IMR-90 (cell line): ENCODE measurements at regions not wholly inside any gene's neighbourhood (a gene's known extent, or its start where the extent isn't known, plus 50 kb on each side); places are given as distances from the start of the nearest gene placed in this dataset.

Experiments used
- ATAC-seq: fragments of 200-7000 bp; cut with Tn5 transposase; 2 replicates; pipeline ENCODE4 v1.9.1; 2020; ENCODE audit warnings: low read depth, mild to moderate bottlenecking, moderate library complexity
- BruUV-seq: library from RNA; stranded (reverse); fragments of 400-500 nt; replicated peaks from 2 replicates; lab custom pipeline; 2021; lab: Mats Ljungman, UMichigan
- CTCF ChIA-PET: fragments of 300-600 bp; formaldehyde crosslinking; extraction: SDS; loops from one replicate; lab custom pipeline; 2021; ENCODE audit warnings: antibody characterized with exemption; lab: Yijun Ruan, JAX
- POLR2A ChIA-PET: fragments of 300-600 bp; sonication (Branson Sonifier 250); formaldehyde crosslinking; loops from one replicate; lab custom pipeline; 2022; ENCODE audit warnings: antibody characterized with exemption; ENCODE audit not compliant: unreplicated experiment; lab: Charles Lee
- DNase-seq: peaks from one replicate; pipeline ENCODE4 v3.0.0; 2013
- H2AFZ ChIP-seq: replicated peaks from 2 replicates; pipeline ENCODE3; 2013; ENCODE audit warnings: low read length, mild to moderate bottlenecking; ENCODE audit not compliant: poor library complexity
- H2AK5ac ChIP-seq: 2 replicates; pipeline ENCODE4 v1.6.1; 2013; ENCODE audit warnings: low read depth, low read length, inconsistent platforms
- H2AK9ac ChIP-seq: replicated peaks from 2 replicates; pipeline ENCODE3; 2013; ENCODE audit warnings: mild to moderate bottlenecking, low read depth, low read length, moderate library complexity; ENCODE audit not compliant: poor library complexity
- H2BK120ac ChIP-seq: 2 replicates; pipeline ENCODE4 v1.6.1; 2013; ENCODE audit warnings: low read depth, low read length, inconsistent platforms
- H2BK15ac ChIP-seq: 3 replicates; pipeline ENCODE4 v1.6.1; 2013; ENCODE audit warnings: low read depth, low read length, inconsistent platforms
- H2BK20ac ChIP-seq: 2 replicates; pipeline ENCODE4 v1.6.1; 2013; ENCODE audit warnings: low read depth, mild to moderate bottlenecking, inconsistent platforms, low read length, moderate library complexity
- H2BK5ac ChIP-seq: 2 replicates; pipeline ENCODE4 v1.6.1; 2013; ENCODE audit warnings: mild to moderate bottlenecking, low read depth, low read length, inconsistent platforms; ENCODE audit not compliant: poor library complexity, severe bottlenecking
- H3K14ac ChIP-seq: replicated peaks from 2 replicates; pipeline ENCODE4 v1.6.1; 2013; ENCODE audit warnings: low read depth, low read length, inconsistent platforms
- H3K18ac ChIP-seq: 2 replicates; pipeline ENCODE4 v1.6.1; 2013; ENCODE audit warnings: low read depth, low read length, control low read depth
- H3K23ac ChIP-seq: 2 replicates; pipeline ENCODE4 v1.6.1; 2013; ENCODE audit warnings: low read depth, low read length, inconsistent platforms
- H3K27ac ChIP-seq: 2 replicates; pipeline ENCODE4 v1.5.1; 2013; ENCODE audit warnings: mild to moderate bottlenecking, control low read depth, low read length; ENCODE audit not compliant: insufficient read depth
- H3K27me3 ChIP-seq: 2 replicates; pipeline ENCODE4 v1.6.1; 2013; ENCODE audit warnings: low read length; ENCODE audit not compliant: control insufficient read depth, insufficient read depth
- H3K36me3 ChIP-seq: 2 replicates; pipeline ENCODE4 v1.6.1; 2013; ENCODE audit warnings: low read length, mixed read lengths; ENCODE audit not compliant: control insufficient read depth, insufficient read depth
- H3K4ac ChIP-seq: 2 replicates; pipeline ENCODE4 v1.6.1; 2013; ENCODE audit warnings: low read depth, low read length, inconsistent platforms
- H3K4me1 ChIP-seq: 2 replicates; pipeline ENCODE4 v1.6.1; 2013; ENCODE audit warnings: low read length, mixed read lengths; ENCODE audit not compliant: control insufficient read depth, insufficient read depth
- H3K4me2 ChIP-seq: 2 replicates; pipeline ENCODE4 v1.6.1; 2013; ENCODE audit warnings: low read depth, mild to moderate bottlenecking, control low read depth, low read length, moderate library complexity
- H3K4me3 ChIP-seq: 2 replicates; pipeline ENCODE4 v1.5.1; 2013; ENCODE audit warnings: low read depth, mild to moderate bottlenecking, control low read depth, low read length, moderate library complexity; ENCODE audit not compliant: insufficient read depth
- H3K56ac ChIP-seq: 2 replicates; pipeline ENCODE4 v1.6.1; 2013; ENCODE audit warnings: low read length, inconsistent platforms; ENCODE audit not compliant: insufficient read depth; ENCODE audit errors: extremely low read depth
- H3K79me1 ChIP-seq, 2 experiments: 2 replicates each; pipeline ENCODE4 v1.6.1; 2013; ENCODE audit warnings: low read length in 2 of 2, inconsistent platforms in 1 of 2, low read depth in 1 of 2
- H3K9ac ChIP-seq: 2 replicates; pipeline ENCODE4 v1.6.1; 2013; ENCODE audit warnings: low read depth, low read length, control low read depth
- H3K9me1 ChIP-seq: 2 replicates; pipeline ENCODE4 v1.6.1; 2013; ENCODE audit warnings: low read length, inconsistent platforms; ENCODE audit not compliant: insufficient read depth
- H3K9me3 ChIP-seq: 2 replicates; pipeline ENCODE4 v1.6.1; 2013; ENCODE audit warnings: low read length; ENCODE audit not compliant: control insufficient read depth, insufficient read depth
- H4K20me1 ChIP-seq: 2 replicates; pipeline ENCODE4 v1.6.1; 2013; ENCODE audit warnings: low read length, inconsistent platforms; ENCODE audit not compliant: insufficient read depth
- H4K5ac ChIP-seq: 2 replicates; pipeline ENCODE4 v1.6.1; 2013; ENCODE audit warnings: mild to moderate bottlenecking, low read depth, low read length, control low read depth
- H4K8ac ChIP-seq, 2 experiments: 2 replicates each; pipeline ENCODE4 v1.6.1; 2013; ENCODE audit warnings: low read depth in 2 of 2, low read length in 2 of 2, control low read depth in 1 of 2, inconsistent platforms in 1 of 2
- H4K91ac ChIP-seq: 2 replicates; pipeline ENCODE4 v1.6.1; 2013; ENCODE audit warnings: low read depth, low read length, inconsistent platforms; ENCODE audit not compliant: insufficient read depth
- CEBPB ChIP-seq: IDR thresholded peaks from 2 replicates; pipeline ENCODE4 v1.6.1; 2012; ENCODE audit warnings: low read depth, low read length, improper control_type of control experiment
- FOS ChIP-seq: fragments of 150-350 bp; IDR thresholded peaks from 2 replicates; pipeline ENCODE4 v1.6.1; 2016; ENCODE audit warnings: low read depth, low read length
- MAZ ChIP-seq: IDR thresholded peaks from 2 replicates; pipeline ENCODE4 v1.6.1; 2012; ENCODE audit warnings: low read depth, mild to moderate bottlenecking, low read length, improper control_type of control experiment, moderate library complexity, borderline replicate concordance
- MXI1 ChIP-seq: IDR thresholded peaks from 2 replicates; pipeline ENCODE4 v1.6.1; 2012; ENCODE audit warnings: low read depth, mild to moderate bottlenecking, low read length, moderate library complexity, borderline replicate concordance
- NFE2L2 ChIP-seq: fragments of 150-350 bp; IDR thresholded peaks from 2 replicates; pipeline ENCODE4 v1.6.1; 2016; ENCODE audit warnings: low read depth, mild to moderate bottlenecking, low read length
- POLR2A ChIP-seq: IDR thresholded peaks from 2 replicates; pipeline ENCODE4 v1.6.1; 2012; ENCODE audit warnings: mild to moderate bottlenecking, low read depth, low read length
- RCOR1 ChIP-seq: IDR thresholded peaks from 2 replicates; pipeline ENCODE4 v1.6.1; 2012; ENCODE audit warnings: mild to moderate bottlenecking, low read length, improper control_type of control experiment; ENCODE audit not compliant: insufficient replicate concordance
- WGBS, 2 experiments: methylation state at CpG; one replicate each; pipeline versions ENCODE4 v1.1.5 to v1.1.7; 2013; ENCODE audit warnings: missing lambda C conversion rate in 2 of 2; ENCODE audit not compliant: insufficient read length in 1 of 2; ENCODE audit errors: extremely low coverage in 2 of 2; 5-methylcytosine and 5-hydroxymethylcytosine counted together
- dilution Hi-C: fragments of 300-500 bp; cut with HindIII; formaldehyde crosslinking; loops from one replicate; pipeline ENCODE4 v1.14.3; 2018; ENCODE audit warnings: low sequenced_read_pairs; ENCODE audit not compliant: unreplicated experiment
- in situ Hi-C: fragments of 300-500 bp; cut with MboI; formaldehyde crosslinking; loops from 3 replicates; pipeline ENCODE4 v1.14.3; 2019; ENCODE audit warnings: low sequenced_read_pairs, inconsistent platforms, mixed read lengths
- intact Hi-C: fragments of 100-400 bp; cut with micrococcal nuclease; formaldehyde crosslinking; loops from 2 replicates; pipeline ENCODE4 v1.10.0; 2022
- TF ChIP-seq, protein P1 (sequence below): fragments of 150-350 bp; IDR thresholded peaks from 2 replicates; pipeline ENCODE4 v1.6.1; 2016; ENCODE audit warnings: low read depth, mild to moderate bottlenecking, low read length, moderate library complexity, borderline replicate concordance

DNA sequence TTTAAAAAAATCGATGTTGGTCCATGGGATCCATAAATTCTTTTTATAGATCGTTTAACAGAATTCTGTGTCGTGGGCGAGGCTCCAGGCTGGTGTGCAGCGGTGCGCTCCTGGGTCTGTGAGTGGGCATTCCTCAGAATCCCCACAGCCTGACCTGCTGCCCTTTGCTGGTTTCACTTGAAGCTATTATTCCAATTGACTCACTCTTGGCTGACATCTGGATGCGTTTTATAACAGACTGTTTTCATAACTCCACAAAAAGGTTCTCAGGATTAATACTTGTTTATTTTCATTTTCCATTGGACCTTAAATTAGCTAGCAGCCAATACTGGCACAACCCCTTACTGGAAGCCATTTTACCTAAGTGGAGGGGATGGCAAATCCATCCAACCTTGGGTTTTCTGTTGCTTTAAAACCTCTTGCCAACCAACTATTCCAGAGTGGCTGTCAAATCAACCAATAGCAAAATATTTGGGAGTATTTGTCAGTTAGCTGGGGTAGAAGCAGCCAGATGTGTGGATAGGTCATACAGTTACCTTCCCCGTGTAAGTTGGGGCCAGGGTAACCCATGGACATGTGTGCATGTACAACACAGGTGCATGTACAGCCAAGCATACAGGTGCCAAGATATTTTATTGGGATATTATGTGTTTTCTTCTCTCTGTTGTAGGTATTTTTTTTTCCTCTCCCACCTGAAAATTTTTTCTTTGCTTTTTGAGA, 160.7 kb upstream of the ZNF32 start:
- ChIA-PET CTCF (interaction anchor here (0.6 to 2.2 kb wide), 2 partner anchors 10 to 86 kb away, joined by 3 to 6 read pairs; no protein-coding TSS in a partner anchor), POLR2A (no interaction called here)
- H2AK5ac ChIP-seq: no peak overlapping the region; the same call in 1 of the 2 replicates
- dilution Hi-C loops (no loop called here), in situ Hi-C loops (no loop called here), intact Hi-C loops (loop anchor here (5.0 to 10.0 kb wide), 2 partner anchors 117 to 495 kb away; no protein-coding TSS in a partner anchor)
- no peaks in the 10 kb centered on the region for H3K36me3 ChIP-seq
- peaks cover 7% of the 10 kb centered on the region; the same call in 1 of the 2 replicates for H3K9me1 ChIP-seq
- no peak overlapping the region for H3K4me3 ChIP-seq
- H3K27me3 ChIP-seq: peaks cover 9% of the 10 kb centered on the region; the same call in 1 of the 2 replicates
- no peak overlapping the region for H3K56ac ChIP-seq
- no peak overlapping the region for H2AFZ ChIP-seq
- H3K18ac ChIP-seq: no peak overlapping the region
- H3K9me3 ChIP-seq: no peaks in the 10 kb centered on the region
- peak overlapping the region; percentile 22; the same call in 1 of the 3 replicates for H2BK15ac ChIP-seq
- H4K8ac ChIP-seq: no peak overlapping the region
- no peak overlapping the region for H2BK5ac ChIP-seq
- DNase-seq (peak; percentile 93), ATAC-seq (peak; percentile 97)
- no peak overlapping the region for H3K4me2 ChIP-seq
- 0 out of 2 replicates have a peak overlapping the region, but pooled peaks have one; percentile 18 for H3K14ac ChIP-seq
- TF ChIP-seq MAZ (no peak), NFE2L2 (no peak), CEBPB (no peak), MXI1 (no peak), FOS (peak; percentile 69), RCOR1 (peak; percentile 95), POLR2A (no peak)
- TF ChIP-seq, protein P1, sequence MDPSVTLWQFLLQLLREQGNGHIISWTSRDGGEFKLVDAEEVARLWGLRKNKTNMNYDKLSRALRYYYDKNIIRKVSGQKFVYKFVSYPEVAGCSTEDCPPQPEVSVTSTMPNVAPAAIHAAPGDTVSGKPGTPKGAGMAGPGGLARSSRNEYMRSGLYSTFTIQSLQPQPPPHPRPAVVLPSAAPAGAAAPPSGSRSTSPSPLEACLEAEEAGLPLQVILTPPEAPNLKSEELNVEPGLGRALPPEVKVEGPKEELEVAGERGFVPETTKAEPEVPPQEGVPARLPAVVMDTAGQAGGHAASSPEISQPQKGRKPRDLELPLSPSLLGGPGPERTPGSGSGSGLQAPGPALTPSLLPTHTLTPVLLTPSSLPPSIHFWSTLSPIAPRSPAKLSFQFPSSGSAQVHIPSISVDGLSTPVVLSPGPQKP: no peak
- H3K9ac ChIP-seq: no peak overlapping the region
- no peak overlapping the region for H2AK9ac ChIP-seq
- no peak overlapping the region for H3K4ac ChIP-seq
- BruUV-seq: no TSS peak
- 0 out of 2 replicates have a peak overlapping the region, but pooled peaks have one; percentile 41 for H2BK20ac ChIP-seq
- no peak overlapping the region for H4K91ac ChIP-seq
- no peak overlapping the region for H4K5ac ChIP-seq
- no peak overlapping the region for H3K27ac ChIP-seq
- no CpG with 5 or more reads among the region's 8 CpGs for WGBS, 2 experiments
- H2BK120ac ChIP-seq: peak overlapping the region; percentile 4; the same call in 1 of the 2 replicates
- H4K20me1 ChIP-seq: no peaks in the 10 kb centered on the region
- H3K4me1 ChIP-seq: peaks cover 7% of the 10 kb centered on the region
- no peaks in the 10 kb centered on the region for H3K79me1 ChIP-seq
- no peak overlapping the region for H3K23ac ChIP-seq
